ENCODE measurements at regions not wholly inside any gene's neighbourhood (a gene's known extent, or its start where the extent isn't known, plus 50 kb on each side); places are given as distances from the start of the nearest gene placed in this dataset.
"Not testable (repeated sequence)": the region's sequence is repeated elsewhere in the genome, so short reads cannot be mapped to it uniquely, and the experiment has no call there.

DNA sequence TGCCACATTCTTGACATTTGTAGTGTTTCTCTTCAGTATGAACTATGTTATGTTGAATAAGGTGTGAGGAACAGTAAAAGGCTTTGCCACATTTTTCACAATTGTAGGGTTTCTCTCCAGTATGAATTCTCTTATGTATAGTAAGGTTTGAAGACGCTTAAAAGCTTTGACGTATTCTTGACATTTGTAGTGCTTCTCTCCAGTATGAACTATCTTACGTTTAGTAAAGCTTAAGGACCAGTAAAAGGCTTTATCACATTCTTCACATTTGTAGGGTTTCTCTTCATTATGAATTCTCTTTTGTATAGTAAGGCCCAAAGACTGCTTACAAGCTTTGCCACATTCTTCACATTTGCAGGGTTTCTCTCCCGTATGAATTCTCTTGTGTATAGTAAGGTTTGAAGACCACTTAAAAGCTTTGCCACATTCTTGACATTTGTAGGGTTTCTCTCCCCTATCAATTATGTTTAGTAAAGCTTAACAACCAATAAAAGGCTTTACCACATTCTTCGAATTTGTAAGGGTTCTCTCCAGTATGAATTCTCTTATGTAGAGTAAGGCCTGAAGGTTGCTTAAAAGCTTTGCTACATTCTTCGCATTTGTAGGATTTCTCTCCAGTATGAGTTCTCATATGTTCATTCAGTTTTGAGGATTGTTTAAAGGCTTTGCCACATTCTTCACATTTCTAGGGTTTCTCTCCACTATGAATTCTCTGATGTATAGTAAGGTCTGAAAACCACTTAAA lies 301.6 kb downstream of the ZNF33B start:
- not testable (repeated sequence) for H3K36me3 ChIP-seq (ENCODE audit: insufficient read depth, low read length); H3K27me3 ChIP-seq (ENCODE audit: insufficient read depth, low read depth, low read length); H3K4me3 ChIP-seq (ENCODE audit: low read length); H3F3A ChIP-seq (ENCODE audit: insufficient read depth, low read length, poor library complexity, severe bottlenecking); H2AFZ ChIP-seq (ENCODE audit: low read depth, low read length); H3K9me3 ChIP-seq (ENCODE audit: low read length); H3K9me2 ChIP-seq (ENCODE audit: insufficient read depth, low read length); H4K20me1 ChIP-seq (ENCODE audit: insufficient read depth); H3K27ac ChIP-seq (ENCODE audit: low read length); H3K4me2 ChIP-seq (ENCODE audit: low read length); H3K9ac ChIP-seq (ENCODE audit: low read length); H3K79me2 ChIP-seq (replicated peaks; ENCODE audit: insufficient read depth, low read length)

DNA sequence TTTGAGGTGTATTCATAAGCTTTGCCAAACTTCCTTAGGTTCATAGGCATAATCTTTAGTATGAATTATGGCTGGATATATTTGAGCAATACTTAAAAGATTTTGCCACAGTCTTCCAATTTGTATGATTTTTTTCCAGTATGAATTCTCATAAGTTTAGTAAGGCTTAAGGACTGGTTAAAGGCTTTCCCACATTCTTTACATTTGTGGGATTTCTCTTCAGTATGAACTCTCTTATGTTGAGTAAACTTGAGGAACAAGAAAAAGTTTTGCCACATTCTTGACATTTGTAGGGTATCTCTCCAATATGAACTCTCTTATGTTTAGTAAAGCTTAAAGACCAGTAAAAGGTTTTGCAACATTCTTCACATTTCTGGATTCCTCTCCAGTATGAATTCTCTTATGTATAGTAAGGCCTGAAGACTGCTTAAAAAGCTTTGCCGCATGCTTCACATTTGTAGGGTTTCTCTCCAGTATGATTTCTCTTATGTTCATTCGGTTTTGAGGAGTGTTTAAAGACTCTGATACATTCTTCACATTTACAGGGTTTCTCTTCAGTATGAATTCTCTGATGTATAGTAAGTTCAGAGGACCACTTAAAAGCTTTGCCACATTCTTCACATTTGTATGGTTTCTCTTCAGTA lies 302.6 kb downstream of the ZNF33B start:
- H4K20me1 ChIP-seq (ENCODE audit: insufficient read depth); H3K4me3 ChIP-seq (ENCODE audit: low read length); H3K9me2 ChIP-seq (ENCODE audit: insufficient read depth, low read length); H3K79me2 ChIP-seq (replicated peaks; ENCODE audit: insufficient read depth, low read length); H2AFZ ChIP-seq (ENCODE audit: low read depth, low read length); H3K9me3 ChIP-seq (ENCODE audit: low read length); H3K9ac ChIP-seq (ENCODE audit: low read length); H3K4me2 ChIP-seq (ENCODE audit: low read length); H3K27me3 ChIP-seq (ENCODE audit: insufficient read depth, low read depth, low read length); H3F3A ChIP-seq (ENCODE audit: insufficient read depth, low read length, poor library complexity, severe bottlenecking); H3K27ac ChIP-seq (ENCODE audit: low read length); H3K36me3 ChIP-seq (ENCODE audit: insufficient read depth, low read length): not testable (repeated sequence)

DNA sequence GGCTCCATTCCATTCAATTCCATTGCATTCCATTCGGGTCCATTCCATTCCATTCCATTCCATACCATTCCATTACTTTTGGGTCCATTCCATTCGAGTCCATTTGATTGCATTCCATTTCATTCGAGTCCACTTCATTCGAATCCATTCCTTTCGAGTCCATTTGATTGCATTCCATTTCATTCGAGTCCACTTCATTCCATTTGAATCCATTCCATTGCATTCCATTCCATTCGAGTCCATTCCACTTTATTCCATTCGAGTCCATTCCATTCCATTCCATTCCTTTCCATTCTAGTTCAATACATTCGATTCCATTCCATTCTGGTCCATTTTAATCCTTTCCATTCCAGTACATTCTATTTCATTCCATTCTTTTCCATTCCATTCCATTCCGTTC lies 334.0 kb downstream of the ZNF33B start:
- Histone ChIP-seq H2AFZ (ENCODE audit: low read depth, low read length) (no peak overlapping the region), H3K9ac (ENCODE audit: low read length) (no peak overlapping the region), H3K36me3 (ENCODE audit: insufficient read depth, low read length) (no peaks in the 10 kb centered on the region), H3K4me3 (ENCODE audit: low read length) (no peak overlapping the region), H3K27ac (ENCODE audit: low read length) (no peak overlapping the region), H3K4me2 (ENCODE audit: low read length) (no peak overlapping the region), H3K9me2 (ENCODE audit: insufficient read depth, low read length) (no peaks in the 10 kb centered on the region), H3F3A (ENCODE audit: insufficient read depth, low read length, poor library complexity, severe bottlenecking) (no peaks in the 10 kb centered on the region), H3K9me3 (ENCODE audit: low read length) (peaks cover 37% of the 10 kb centered on the region), H3K79me2 (replicated peaks; ENCODE audit: insufficient read depth, low read length) (no peaks in the 10 kb centered on the region), H3K27me3 (ENCODE audit: insufficient read depth, low read depth, low read length) (no peaks in the 10 kb centered on the region), H4K20me1 (ENCODE audit: insufficient read depth) (no peaks in the 10 kb centered on the region)
- TF ChIP-seq, protein P1, sequence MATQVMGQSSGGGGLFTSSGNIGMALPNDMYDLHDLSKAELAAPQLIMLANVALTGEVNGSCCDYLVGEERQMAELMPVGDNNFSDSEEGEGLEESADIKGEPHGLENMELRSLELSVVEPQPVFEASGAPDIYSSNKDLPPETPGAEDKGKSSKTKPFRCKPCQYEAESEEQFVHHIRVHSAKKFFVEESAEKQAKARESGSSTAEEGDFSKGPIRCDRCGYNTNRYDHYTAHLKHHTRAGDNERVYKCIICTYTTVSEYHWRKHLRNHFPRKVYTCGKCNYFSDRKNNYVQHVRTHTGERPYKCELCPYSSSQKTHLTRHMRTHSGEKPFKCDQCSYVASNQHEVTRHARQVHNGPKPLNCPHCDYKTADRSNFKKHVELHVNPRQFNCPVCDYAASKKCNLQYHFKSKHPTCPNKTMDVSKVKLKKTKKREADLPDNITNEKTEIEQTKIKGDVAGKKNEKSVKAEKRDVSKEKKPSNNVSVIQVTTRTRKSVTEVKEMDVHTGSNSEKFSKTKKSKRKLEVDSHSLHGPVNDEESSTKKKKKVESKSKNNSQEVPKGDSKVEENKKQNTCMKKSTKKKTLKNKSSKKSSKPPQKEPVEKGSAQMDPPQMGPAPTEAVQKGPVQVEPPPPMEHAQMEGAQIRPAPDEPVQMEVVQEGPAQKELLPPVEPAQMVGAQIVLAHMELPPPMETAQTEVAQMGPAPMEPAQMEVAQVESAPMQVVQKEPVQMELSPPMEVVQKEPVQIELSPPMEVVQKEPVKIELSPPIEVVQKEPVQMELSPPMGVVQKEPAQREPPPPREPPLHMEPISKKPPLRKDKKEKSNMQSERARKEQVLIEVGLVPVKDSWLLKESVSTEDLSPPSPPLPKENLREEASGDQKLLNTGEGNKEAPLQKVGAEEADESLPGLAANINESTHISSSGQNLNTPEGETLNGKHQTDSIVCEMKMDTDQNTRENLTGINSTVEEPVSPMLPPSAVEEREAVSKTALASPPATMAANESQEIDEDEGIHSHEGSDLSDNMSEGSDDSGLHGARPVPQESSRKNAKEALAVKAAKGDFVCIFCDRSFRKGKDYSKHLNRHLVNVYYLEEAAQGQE (IDR thresholded peaks at IDR 0.05; ENCODE audit: borderline replicate concordance), result no peak
- TF ChIP-seq SMC3 (conservative IDR thresholded peaks at IDR 0.05; ENCODE audit: poor library complexity) (no peak), RAD21 (conservative IDR thresholded peaks at IDR 0.05) (no peak), EP300 (conservative IDR thresholded peaks at IDR 0.05; ENCODE audit: poor library complexity, severe bottlenecking) (no peak), POLR2AphosphoS5 (IDR thresholded peaks at IDR 0.05) (no peak), EZH2 (IDR thresholded peaks at IDR 0.05; ENCODE audit: borderline replicate concordance, insufficient read depth, low read length, poor library complexity, severe bottlenecking) (no peak), MXI1 (conservative IDR thresholded peaks at IDR 0.05; ENCODE audit: poor library complexity, severe bottlenecking) (no peak), TAF1 (IDR thresholded peaks at IDR 0.05; ENCODE audit: low read depth) (no peak)
- TF ChIP-seq, protein P2, sequence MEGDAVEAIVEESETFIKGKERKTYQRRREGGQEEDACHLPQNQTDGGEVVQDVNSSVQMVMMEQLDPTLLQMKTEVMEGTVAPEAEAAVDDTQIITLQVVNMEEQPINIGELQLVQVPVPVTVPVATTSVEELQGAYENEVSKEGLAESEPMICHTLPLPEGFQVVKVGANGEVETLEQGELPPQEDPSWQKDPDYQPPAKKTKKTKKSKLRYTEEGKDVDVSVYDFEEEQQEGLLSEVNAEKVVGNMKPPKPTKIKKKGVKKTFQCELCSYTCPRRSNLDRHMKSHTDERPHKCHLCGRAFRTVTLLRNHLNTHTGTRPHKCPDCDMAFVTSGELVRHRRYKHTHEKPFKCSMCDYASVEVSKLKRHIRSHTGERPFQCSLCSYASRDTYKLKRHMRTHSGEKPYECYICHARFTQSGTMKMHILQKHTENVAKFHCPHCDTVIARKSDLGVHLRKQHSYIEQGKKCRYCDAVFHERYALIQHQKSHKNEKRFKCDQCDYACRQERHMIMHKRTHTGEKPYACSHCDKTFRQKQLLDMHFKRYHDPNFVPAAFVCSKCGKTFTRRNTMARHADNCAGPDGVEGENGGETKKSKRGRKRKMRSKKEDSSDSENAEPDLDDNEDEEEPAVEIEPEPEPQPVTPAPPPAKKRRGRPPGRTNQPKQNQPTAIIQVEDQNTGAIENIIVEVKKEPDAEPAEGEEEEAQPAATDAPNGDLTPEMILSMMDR (IDR thresholded peaks at IDR 0.05; ENCODE audit: poor library complexity, severe bottlenecking), result no peak

DNA sequence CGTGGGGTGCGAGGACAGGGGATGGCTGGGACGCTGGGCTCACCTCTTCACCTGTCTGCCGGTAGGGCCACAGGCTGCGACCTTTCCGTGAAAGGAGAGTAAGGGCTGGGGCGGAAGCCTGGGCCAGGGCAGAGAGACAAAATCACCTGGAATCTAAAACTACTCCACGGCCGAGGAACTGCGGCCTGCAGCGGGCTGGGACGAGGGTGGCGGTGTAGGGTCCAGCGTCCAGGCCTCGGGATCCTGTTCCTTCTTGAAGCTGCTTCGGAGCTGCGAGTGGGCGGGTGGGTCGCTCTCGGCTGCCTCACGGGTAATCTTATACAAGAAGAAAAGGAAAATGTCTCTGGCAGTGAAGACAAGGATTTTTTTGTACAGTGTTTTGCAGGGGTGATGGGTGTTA lies 356.5 kb downstream of the ZNF33B start:
- not testable (repeated sequence) for H3K9me2 ChIP-seq (ENCODE audit: insufficient read depth, low read length); H3K27me3 ChIP-seq (ENCODE audit: insufficient read depth, low read depth, low read length); H3K79me2 ChIP-seq (replicated peaks; ENCODE audit: insufficient read depth, low read length)

DNA sequence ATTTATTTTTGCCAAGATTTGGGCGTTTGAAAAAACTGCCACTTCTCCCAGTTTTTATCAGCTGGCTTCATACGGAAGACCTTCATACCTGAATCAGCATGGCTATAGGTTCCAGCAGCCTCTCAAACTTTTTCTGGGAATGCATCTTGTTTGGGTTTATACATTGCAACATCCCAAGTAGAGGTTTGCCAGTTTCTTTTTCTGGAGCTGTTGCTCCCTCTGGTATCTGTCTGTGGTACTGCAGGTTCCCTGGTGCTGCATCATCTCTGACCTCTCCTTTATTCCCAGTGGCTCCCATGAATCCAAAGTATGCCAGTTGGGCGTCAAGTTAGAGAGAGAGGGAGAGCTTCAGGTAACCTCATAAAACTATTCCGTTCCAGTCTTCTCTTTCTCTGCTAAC lies 368.6 kb downstream of the ZNF33B start:
- H2AFZ ChIP-seq (ENCODE audit: low read depth, low read length); H3K9me3 ChIP-seq (ENCODE audit: low read length); H3K27ac ChIP-seq (ENCODE audit: low read length); H3K4me2 ChIP-seq (ENCODE audit: low read length); H3K9me2 ChIP-seq (ENCODE audit: insufficient read depth, low read length); H4K20me1 ChIP-seq (ENCODE audit: insufficient read depth); H3K4me3 ChIP-seq (ENCODE audit: low read length); H3K27me3 ChIP-seq (ENCODE audit: insufficient read depth, low read depth, low read length); H3K79me2 ChIP-seq (replicated peaks; ENCODE audit: insufficient read depth, low read length); H3K36me3 ChIP-seq (ENCODE audit: insufficient read depth, low read length); H3K9ac ChIP-seq (ENCODE audit: low read length); H3F3A ChIP-seq (ENCODE audit: insufficient read depth, low read length, poor library complexity, severe bottlenecking): not testable (repeated sequence)

More for the DNA sequence above, 356.5 kb downstream of the ZNF33B start:
- not testable (repeated sequence) for H3K9me3 ChIP-seq (ENCODE audit: low read length); H3K36me3 ChIP-seq (ENCODE audit: insufficient read depth, low read length); H4K20me1 ChIP-seq (ENCODE audit: insufficient read depth); H3K27ac ChIP-seq (ENCODE audit: low read length); H3K4me3 ChIP-seq (ENCODE audit: low read length); H2AFZ ChIP-seq (ENCODE audit: low read depth, low read length); H3F3A ChIP-seq (ENCODE audit: insufficient read depth, low read length, poor library complexity, severe bottlenecking); H3K9ac ChIP-seq (ENCODE audit: low read length); H3K4me2 ChIP-seq (ENCODE audit: low read length)

Data from neural cell (in vitro differentiated cells).